Left renal pelvis (tissue), 4 donors: ENCODE measurements at regions not wholly inside any gene's neighbourhood (a gene's known extent, or its start where the extent isn't known, plus 50 kb on each side); places are given as distances from the start of the nearest gene placed in this dataset.
"Not testable (repeated sequence)": the region's sequence is repeated elsewhere in the genome, so short reads cannot be mapped to it uniquely, and the experiment has no call there.

Experiments
- DNase-seq, 4 donors: peaks; one replicate each; pipeline ENCODE4 v3.0.0-alpha.2; 2013; ENCODE audit warnings: low read depth in 4 of 4, low spot score in 3 of 4

GRCh38 chr2:16104315-16104948, 164.1 kb downstream of the MYCN start:
- DNase-seq, result no peak

- DNase-seq, result no peak
Measured at GRCh38 chr2:16103614-16104314, 163.4 kb downstream of the MYCN start.

GRCh38 chr2:16102976-16103380, 162.6 kb downstream of the MYCN start:
- no peak for DNase-seq

GRCh38 chr2:16102358-16102975, 162.1 kb downstream of the MYCN start:
- no peak for DNase-seq

GRCh38 chr2:16101196-16101595, 160.8 kb downstream of the MYCN start:
- no peak for DNase-seq

GRCh38 chr2:16100006-16100405, 159.7 kb downstream of the MYCN start:
- DNase-seq, result no peak

- no peak for DNase-seq
Measured at GRCh38 chr2:16099326-16099725, 159.0 kb downstream of the MYCN start.

- DNase-seq, result no peak
Measured at GRCh38 chr2:16096962-16097361, 156.6 kb downstream of the MYCN start.

GRCh38 chr2:16095483-16095882, 155.1 kb downstream of the MYCN start:
- not testable (repeated sequence) for DNase-seq

GRCh38 chr2:16094811-16095210, 154.5 kb downstream of the MYCN start:
- no peak for DNase-seq

GRCh38 chr2:16093639-16094529, 153.5 kb downstream of the MYCN start:
- peak in 1 of 4 donors; percentile 26 for DNase-seq

- DNase-seq, result no peak
Measured at GRCh38 chr2:16092861-16093638, 152.7 kb downstream of the MYCN start.

GRCh38 chr2:16091576-16092282, 151.4 kb downstream of the MYCN start:
- DNase-seq, result no peak

GRCh38 chr2:16090650-16091575, 150.6 kb downstream of the MYCN start:
- DNase-seq, result no peak

GRCh38 chr2:16089491-16089890, 149.1 kb downstream of the MYCN start:
- not testable (repeated sequence) for DNase-seq

- no peak for DNase-seq
Measured at GRCh38 chr2:16088802-16089112, 148.4 kb downstream of the MYCN start.

GRCh38 chr2:16088035-16088801, 147.9 kb downstream of the MYCN start:
- no peak for DNase-seq

- DNase-seq, result not testable (repeated sequence)
Measured at GRCh38 chr2:16086136-16086535, 145.8 kb downstream of the MYCN start.
